SK-N-SH (cell line): ENCODE measurements at regions not wholly inside any gene's neighbourhood (a gene's known extent, or its start where the extent isn't known, plus 50 kb on each side); places are given as distances from the start of the nearest gene placed in this dataset.

Experiments used
- CTCF ChIP-seq: fragments of 200-600 bp; sonication (generic); IDR thresholded peaks from 2 replicates; pipeline ENCODE4 v1.6.1; 2017; ENCODE audit warnings: antibody characterized with exemption, mild to moderate bottlenecking, moderate library complexity
- EP300 ChIP-seq, 2 experiments: IDR thresholded peaks; 2 replicates each; pipeline versions ENCODE4 v1.4.0 to v1.6.1; 2012; ENCODE audit warnings: borderline replicate concordance in 1 of 2, low read depth in 1 of 2, low read length in 1 of 2
- FOSL2 ChIP-seq: IDR thresholded peaks from 2 replicates; pipeline ENCODE4 v1.4.0; 2012; ENCODE audit warnings: low read depth, mild to moderate bottlenecking, moderate library complexity, borderline replicate concordance
- NRF1 ChIP-seq: IDR thresholded peaks from 2 replicates; pipeline ENCODE4 v1.6.1; 2012; ENCODE audit warnings: low read depth, mild to moderate bottlenecking, low read length
- USF2 ChIP-seq: fragments of 150-350 bp; IDR thresholded peaks from 2 replicates; pipeline ENCODE4 v1.6.1; 2017; ENCODE audit warnings: antibody characterized with exemption, low read length, low read depth, borderline replicate concordance
- TF ChIP-seq, protein P1 (sequence below): IDR thresholded peaks from 2 replicates; pipeline ENCODE4 v1.4.0; 2012; ENCODE audit warnings: low read depth

DNA sequence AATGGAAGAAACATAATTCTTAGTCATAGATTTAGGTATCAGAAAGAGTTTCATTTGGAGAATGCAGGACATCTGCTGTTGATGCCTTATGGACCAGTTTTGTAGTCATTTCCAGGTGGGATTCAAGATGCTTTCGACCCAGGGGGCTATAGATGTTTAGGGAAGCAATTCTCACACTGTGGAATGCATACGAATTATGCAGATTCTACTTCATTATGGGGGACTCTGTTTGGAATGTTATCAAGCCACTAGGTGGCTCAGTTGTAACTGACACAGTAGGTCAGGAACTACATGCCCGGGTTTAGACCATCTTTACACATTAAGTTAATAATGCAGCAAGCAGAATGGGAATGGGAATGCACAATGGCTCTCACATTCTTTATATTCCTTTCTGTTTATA lies 1359.8 kb downstream of the ZPLD1 start:
- TF ChIP-seq, protein P1, sequence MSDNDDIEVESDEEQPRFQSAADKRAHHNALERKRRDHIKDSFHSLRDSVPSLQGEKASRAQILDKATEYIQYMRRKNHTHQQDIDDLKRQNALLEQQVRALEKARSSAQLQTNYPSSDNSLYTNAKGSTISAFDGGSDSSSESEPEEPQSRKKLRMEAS: no peak
- TF ChIP-seq NRF1 (no peak), FOSL2 (no peak), CTCF (peak; percentile 28; the same call in 1 of the 2 replicates), USF2 (no peak), EP300 (IDR thresholded peaks at IDR 0.05; ENCODE audit: borderline replicate concordance in 1 of 2, low read depth in 1 of 2, low read length in 1 of 2) (no peak)
